ENCODE measurements at regions not wholly inside any gene's neighbourhood (a gene's known extent, or its start where the extent isn't known, plus 50 kb on each side); places are given as distances from the start of the nearest gene placed in this dataset.

DNA sequence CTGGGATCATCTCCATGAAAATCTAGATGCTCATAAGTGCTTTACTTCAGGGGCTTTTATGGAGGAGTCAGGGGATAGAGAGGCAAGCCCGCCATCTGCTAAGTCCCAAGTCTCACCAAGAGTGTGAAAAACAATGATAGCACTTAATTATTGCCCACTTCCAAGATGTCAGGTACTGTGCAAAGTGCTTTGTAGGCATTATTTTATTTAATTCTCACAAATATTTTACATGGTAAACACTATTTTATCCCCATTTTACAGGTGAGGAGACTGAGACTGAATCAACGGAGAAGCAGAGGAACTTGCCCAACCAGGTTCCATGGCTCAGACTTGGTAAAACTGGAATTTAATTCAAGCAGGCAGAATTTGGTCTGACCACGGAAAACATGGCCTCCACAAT, 147.5 kb downstream of the ACKR3 start:
- H4K20me1 ChIP-seq (ENCODE audit: control insufficient read depth, extremely low read depth, insufficient read depth, low read length), result no peaks in the 10 kb centered on the region
- DNase-seq (ENCODE audit: low read depth in 2 of 2), result no peak
- H3K4me1 ChIP-seq (ENCODE audit: control insufficient read depth, extremely low read depth, insufficient read depth, low read length), result no peaks in the 10 kb centered on the region
- H3K9ac ChIP-seq (ENCODE audit: insufficient read depth, low read length), result no peak overlapping the region
- TF ChIP-seq, protein P1, sequence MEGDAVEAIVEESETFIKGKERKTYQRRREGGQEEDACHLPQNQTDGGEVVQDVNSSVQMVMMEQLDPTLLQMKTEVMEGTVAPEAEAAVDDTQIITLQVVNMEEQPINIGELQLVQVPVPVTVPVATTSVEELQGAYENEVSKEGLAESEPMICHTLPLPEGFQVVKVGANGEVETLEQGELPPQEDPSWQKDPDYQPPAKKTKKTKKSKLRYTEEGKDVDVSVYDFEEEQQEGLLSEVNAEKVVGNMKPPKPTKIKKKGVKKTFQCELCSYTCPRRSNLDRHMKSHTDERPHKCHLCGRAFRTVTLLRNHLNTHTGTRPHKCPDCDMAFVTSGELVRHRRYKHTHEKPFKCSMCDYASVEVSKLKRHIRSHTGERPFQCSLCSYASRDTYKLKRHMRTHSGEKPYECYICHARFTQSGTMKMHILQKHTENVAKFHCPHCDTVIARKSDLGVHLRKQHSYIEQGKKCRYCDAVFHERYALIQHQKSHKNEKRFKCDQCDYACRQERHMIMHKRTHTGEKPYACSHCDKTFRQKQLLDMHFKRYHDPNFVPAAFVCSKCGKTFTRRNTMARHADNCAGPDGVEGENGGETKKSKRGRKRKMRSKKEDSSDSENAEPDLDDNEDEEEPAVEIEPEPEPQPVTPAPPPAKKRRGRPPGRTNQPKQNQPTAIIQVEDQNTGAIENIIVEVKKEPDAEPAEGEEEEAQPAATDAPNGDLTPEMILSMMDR (conservative IDR thresholded peaks at IDR 0.05 in 1 of 2, IDR thresholded peaks at IDR 0.05 in 1 of 2; ENCODE audit: low read depth in 1 of 2, low read length in 2 of 2), result no peak
- TF ChIP-seq EZH2 (IDR thresholded peaks at IDR 0.05; ENCODE audit: low read length, missing control alignments), result no peak
- H3K79me2 ChIP-seq (ENCODE audit: control insufficient read depth, insufficient read depth, low read length), result no peaks in the 10 kb centered on the region
- no peaks in the 10 kb centered on the region for H3K36me3 ChIP-seq (ENCODE audit: control insufficient read depth, insufficient read depth, low read length)
- H3K4me2 ChIP-seq (ENCODE audit: extremely low read depth, insufficient read depth, low read length), result no peak overlapping the region
- H2AFZ ChIP-seq (ENCODE audit: low read length), result no peak overlapping the region
- H3K9me3 ChIP-seq (ENCODE audit: control insufficient read depth, insufficient read depth, low read depth, low read length), result no peaks in the 10 kb centered on the region
- H3K27ac ChIP-seq (ENCODE audit: insufficient read depth, low read length), result no peak overlapping the region
- no peak overlapping the region for H3K4me3 ChIP-seq (replicated peaks in 1 of 4; ENCODE audit: control extremely low read depth in 1 of 4, insufficient read depth in 1 of 4, low read depth in 3 of 4, low read length in 4 of 4)
- H3K27me3 ChIP-seq (ENCODE audit: control insufficient read depth, insufficient read depth, low read length), result no peaks in the 10 kb centered on the region

DNA sequence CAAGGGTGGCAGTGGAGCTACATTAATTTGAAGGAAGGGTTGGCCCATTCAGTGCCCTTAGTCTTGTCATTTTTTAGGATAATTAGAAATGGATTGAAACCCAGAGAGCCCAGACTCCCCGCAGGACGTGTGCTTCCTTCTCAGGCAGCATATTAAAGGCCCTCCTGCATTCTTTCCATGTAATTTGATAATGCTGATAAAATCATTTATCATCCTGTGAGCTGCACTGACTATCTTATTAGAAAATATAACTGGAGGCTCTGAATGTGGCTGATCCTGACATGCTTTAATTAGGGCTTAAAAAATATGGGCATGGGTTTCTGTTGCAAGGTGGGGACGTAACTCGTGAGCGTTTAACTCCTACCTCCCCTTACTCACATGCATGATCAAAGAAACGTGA, 148.1 kb downstream of the ACKR3 start:
- Histone ChIP-seq H3K4me1 (ENCODE audit: control insufficient read depth, extremely low read depth, insufficient read depth, low read length) (no peaks in the 10 kb centered on the region), H3K27me3 (ENCODE audit: control insufficient read depth, insufficient read depth, low read length) (no peaks in the 10 kb centered on the region), H3K27ac (ENCODE audit: insufficient read depth, low read length) (no peak overlapping the region), H2AFZ (ENCODE audit: low read length) (no peak overlapping the region), H3K4me2 (ENCODE audit: extremely low read depth, insufficient read depth, low read length) (no peak overlapping the region), H3K36me3 (ENCODE audit: control insufficient read depth, insufficient read depth, low read length) (no peaks in the 10 kb centered on the region), H3K9ac (ENCODE audit: insufficient read depth, low read length) (no peak overlapping the region), H3K4me3 (replicated peaks in 1 of 4; ENCODE audit: control extremely low read depth in 1 of 4, insufficient read depth in 1 of 4, low read depth in 3 of 4, low read length in 4 of 4) (no peak overlapping the region), H3K79me2 (ENCODE audit: control insufficient read depth, insufficient read depth, low read length) (no peaks in the 10 kb centered on the region), H3K9me3 (ENCODE audit: control insufficient read depth, insufficient read depth, low read depth, low read length) (no peaks in the 10 kb centered on the region), H4K20me1 (ENCODE audit: control insufficient read depth, extremely low read depth, insufficient read depth, low read length) (no peaks in the 10 kb centered on the region)
- peak in 1 of 2 donors; percentile 56 for DNase-seq (ENCODE audit: low read depth in 2 of 2)
- TF ChIP-seq, protein P1 (conservative IDR thresholded peaks at IDR 0.05 in 1 of 2, IDR thresholded peaks at IDR 0.05 in 1 of 2; ENCODE audit: low read depth in 1 of 2, low read length in 2 of 2), result no peak

DNA sequence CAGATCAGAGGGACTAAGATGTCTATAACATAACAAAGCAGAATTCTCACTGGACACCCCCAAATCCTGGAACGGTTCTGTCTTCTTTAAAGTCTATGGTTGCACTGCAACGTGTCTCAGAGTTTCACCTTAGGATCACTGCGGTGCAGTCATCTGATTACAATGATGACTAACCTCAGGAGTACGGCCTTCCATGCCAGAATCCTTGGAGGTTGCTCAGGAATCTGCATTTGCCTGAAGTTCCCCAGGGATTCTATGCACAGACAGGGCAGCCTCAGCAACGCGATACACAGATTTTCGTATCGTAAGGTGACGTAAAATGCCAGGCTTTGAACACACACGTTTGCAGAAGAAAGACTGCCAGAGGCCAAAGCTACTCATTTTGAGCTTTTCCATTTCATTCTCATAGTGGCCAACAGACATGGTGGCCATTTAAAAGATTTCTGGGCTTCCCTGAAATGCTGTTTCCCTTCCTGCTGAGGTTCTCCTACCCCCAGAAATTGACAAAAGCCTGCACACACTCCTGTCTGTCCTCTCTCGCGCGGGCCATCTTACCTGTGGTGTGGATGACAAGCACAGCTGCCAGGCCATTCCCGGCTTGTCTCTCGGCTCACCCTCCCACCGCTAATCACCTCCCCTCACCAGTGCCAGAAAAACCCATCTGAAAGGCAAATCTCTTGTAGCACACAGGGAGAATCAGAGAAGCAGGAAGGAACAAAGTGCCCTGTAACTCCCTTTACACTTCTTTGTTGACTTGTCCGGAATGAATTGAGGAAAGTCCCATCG, 148.8 kb downstream of the ACKR3 start:
- Histone ChIP-seq H3K27ac (ENCODE audit: insufficient read depth, low read length) (no peak overlapping the region), H2AFZ (ENCODE audit: low read length) (no peak overlapping the region), H3K4me1 (ENCODE audit: control insufficient read depth, extremely low read depth, insufficient read depth, low read length) (no peaks in the 10 kb centered on the region), H3K4me2 (ENCODE audit: extremely low read depth, insufficient read depth, low read length) (no peak overlapping the region), H3K9me3 (ENCODE audit: control insufficient read depth, insufficient read depth, low read depth, low read length) (no peaks in the 10 kb centered on the region), H3K4me3 (replicated peaks in 1 of 4; ENCODE audit: control extremely low read depth in 1 of 4, insufficient read depth in 1 of 4, low read depth in 3 of 4, low read length in 4 of 4) (no peak overlapping the region), H3K36me3 (ENCODE audit: control insufficient read depth, insufficient read depth, low read length) (no peaks in the 10 kb centered on the region), H3K79me2 (ENCODE audit: control insufficient read depth, insufficient read depth, low read length) (no peaks in the 10 kb centered on the region), H3K9ac (ENCODE audit: insufficient read depth, low read length) (no peak overlapping the region), H3K27me3 (ENCODE audit: control insufficient read depth, insufficient read depth, low read length) (no peaks in the 10 kb centered on the region), H4K20me1 (ENCODE audit: control insufficient read depth, extremely low read depth, insufficient read depth, low read length) (no peaks in the 10 kb centered on the region)
- peak in 1 of 2 donors; percentile 90 for DNase-seq (ENCODE audit: low read depth in 2 of 2)
- no peak for TF ChIP-seq EZH2 (IDR thresholded peaks at IDR 0.05; ENCODE audit: low read length, missing control alignments)
- TF ChIP-seq, protein P1 (conservative IDR thresholded peaks at IDR 0.05 in 1 of 2, IDR thresholded peaks at IDR 0.05 in 1 of 2; ENCODE audit: low read depth in 1 of 2, low read length in 2 of 2), result no peak

All from fibroblast of lung (primary cell).